Keratinocyte (primary cell): ENCODE measurements at regions not wholly inside any gene's neighbourhood (a gene's known extent, or its start where the extent isn't known, plus 50 kb on each side); places are given as distances from the start of the nearest gene placed in this dataset.

ENCODE experiments used
- DNase-seq: peaks from one replicate; pipeline ENCODE4 v3.0.0-alpha.2; 2011; ENCODE audit warnings: low read depth, missing footprints, low spot score
- FAIRE-seq: peaks from 2 replicates; lab custom pipeline; 2011; peaks lifted over from hg19 to GRCh38; lab: Jason Lieb, UNC
- H2AFZ ChIP-seq: 2 replicates; pipeline ENCODE4 v1.6.0; 2012; ENCODE audit warnings: low read length, control low read depth, inconsistent platforms; ENCODE audit not compliant: control insufficient read depth
- H3K27ac ChIP-seq: 2 replicates; pipeline ENCODE4 v1.5.1; 2011; ENCODE audit warnings: low read length; ENCODE audit not compliant: control insufficient read depth, insufficient read depth
- H3K27me3 ChIP-seq: 3 replicates; pipeline ENCODE4 v1.6.0; 2011; ENCODE audit warnings: low read length; ENCODE audit not compliant: control insufficient read depth, insufficient read depth; ENCODE audit errors: extremely low read depth
- H3K36me3 ChIP-seq, 2 experiments: 2 replicates in 1 of 2; 3 replicates in 1 of 2; pipeline ENCODE4 v1.5.1; 2011; ENCODE audit warnings: low read length in 2 of 2, mild to moderate bottlenecking in 1 of 2; ENCODE audit not compliant: control insufficient read depth in 2 of 2, insufficient read depth in 2 of 2; ENCODE audit errors: extremely low read depth in 1 of 2
- H3K4me1 ChIP-seq: 3 replicates; pipeline ENCODE4 v1.5.1; 2011; ENCODE audit warnings: low read length; ENCODE audit not compliant: control insufficient read depth, insufficient read depth; ENCODE audit errors: extremely low read depth
- H3K4me2 ChIP-seq: 3 replicates; pipeline ENCODE4 v1.6.0; 2011; ENCODE audit warnings: low read depth, low read length; ENCODE audit not compliant: control insufficient read depth, insufficient read depth; ENCODE audit errors: extremely low read depth
- H3K4me3 ChIP-seq, 3 experiments: fragments of 200-600 bp in 1 of 3; sonication (generic) in 1 of 3; 2 replicates in 2 of 3; 3 replicates in 1 of 3; pipeline ENCODE4 v1.5.1; 2011 to 2016; ENCODE audit warnings: low read length in 3 of 3, mild to moderate bottlenecking in 3 of 3, control low read depth in 2 of 3, inconsistent platforms in 1 of 3, low read depth in 1 of 3, mixed read lengths in 1 of 3, mixed run types in 1 of 3, moderate library complexity in 1 of 3; ENCODE audit not compliant: control insufficient read depth in 2 of 3, insufficient read depth in 2 of 3; ENCODE audit errors: extremely low read depth in 1 of 3
- H3K79me2 ChIP-seq: 2 replicates; pipeline ENCODE4 v1.6.0; 2012; ENCODE audit warnings: low read length; ENCODE audit not compliant: control insufficient read depth, insufficient read depth
- H3K9ac ChIP-seq: 3 replicates; pipeline ENCODE4 v1.6.0; 2011; ENCODE audit warnings: low read length; ENCODE audit not compliant: control insufficient read depth, insufficient read depth; ENCODE audit errors: extremely low read depth
- H3K9me1 ChIP-seq: 3 replicates; pipeline ENCODE4 v1.6.0; 2011; ENCODE audit warnings: low read length; ENCODE audit not compliant: control insufficient read depth, insufficient read depth; ENCODE audit errors: extremely low read depth
- H3K9me3 ChIP-seq: 2 replicates; pipeline ENCODE4 v1.5.1; 2012; ENCODE audit warnings: low read depth, low read length; ENCODE audit not compliant: control insufficient read depth
- H4K20me1 ChIP-seq: 3 replicates; pipeline ENCODE4 v1.6.0; 2011; ENCODE audit warnings: low read length; ENCODE audit not compliant: control insufficient read depth, insufficient read depth; ENCODE audit errors: extremely low read depth
- EZH2 ChIP-seq: IDR thresholded peaks from one replicate; pipeline ENCODE4 v1.6.1; 2012; ENCODE audit warnings: inconsistent platforms, mild to moderate bottlenecking, low read length, moderate library complexity
- dilution Hi-C: fragments of 300-500 bp; cut with MboI; formaldehyde crosslinking; loops from one replicate; pipeline ENCODE4 v1.7.0; 2020; ENCODE audit warnings: low sequenced_read_pairs; ENCODE audit not compliant: extremely low pct_ligation_motif_present
- TF ChIP-seq, protein P1 (sequence below), 3 experiments: IDR thresholded peaks in 1 of 3; conservative IDR thresholded peaks in 1 of 3; optimal IDR thresholded peaks in 1 of 3; 2 replicates in 2 of 3; 3 replicates in 1 of 3; pipeline versions ENCODE3 to v1.5.1; 2011; ENCODE audit warnings: low read length in 3 of 3, mild to moderate bottlenecking in 3 of 3, moderate library complexity in 2 of 3, control low read depth in 1 of 3, inconsistent platforms in 1 of 3; ENCODE audit not compliant: insufficient read depth in 2 of 3; ENCODE audit errors: extremely low read depth in 1 of 3

DNA sequence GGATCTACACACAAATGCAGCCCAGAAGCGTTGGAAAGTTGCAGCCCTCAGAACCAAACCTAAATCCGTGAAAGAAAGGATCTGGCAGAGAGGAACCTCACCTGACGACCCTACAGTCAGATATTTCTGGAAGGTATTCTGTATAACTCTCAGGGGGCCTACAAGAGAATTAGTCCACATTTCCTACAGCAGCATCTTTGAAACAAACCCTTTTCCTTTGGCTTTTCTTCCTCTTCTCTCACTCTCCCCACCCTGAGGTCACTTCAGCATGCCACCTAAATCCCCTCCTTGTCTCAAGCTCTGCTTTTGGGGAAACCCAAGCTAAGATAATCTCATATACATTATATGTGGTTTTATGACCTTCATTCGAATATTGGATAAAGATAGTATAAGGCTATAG is 719.0 kb upstream of the MIR17HG start:
- no peaks in the 10 kb centered on the region for H3K27me3 ChIP-seq
- FAIRE-seq (no peak), DNase-seq (no peak)
- no peaks in the 10 kb centered on the region for H3K9me3 ChIP-seq
- H3K9me1 ChIP-seq: no peaks in the 10 kb centered on the region
- TF ChIP-seq EZH2: no peak
- TF ChIP-seq, protein P1, sequence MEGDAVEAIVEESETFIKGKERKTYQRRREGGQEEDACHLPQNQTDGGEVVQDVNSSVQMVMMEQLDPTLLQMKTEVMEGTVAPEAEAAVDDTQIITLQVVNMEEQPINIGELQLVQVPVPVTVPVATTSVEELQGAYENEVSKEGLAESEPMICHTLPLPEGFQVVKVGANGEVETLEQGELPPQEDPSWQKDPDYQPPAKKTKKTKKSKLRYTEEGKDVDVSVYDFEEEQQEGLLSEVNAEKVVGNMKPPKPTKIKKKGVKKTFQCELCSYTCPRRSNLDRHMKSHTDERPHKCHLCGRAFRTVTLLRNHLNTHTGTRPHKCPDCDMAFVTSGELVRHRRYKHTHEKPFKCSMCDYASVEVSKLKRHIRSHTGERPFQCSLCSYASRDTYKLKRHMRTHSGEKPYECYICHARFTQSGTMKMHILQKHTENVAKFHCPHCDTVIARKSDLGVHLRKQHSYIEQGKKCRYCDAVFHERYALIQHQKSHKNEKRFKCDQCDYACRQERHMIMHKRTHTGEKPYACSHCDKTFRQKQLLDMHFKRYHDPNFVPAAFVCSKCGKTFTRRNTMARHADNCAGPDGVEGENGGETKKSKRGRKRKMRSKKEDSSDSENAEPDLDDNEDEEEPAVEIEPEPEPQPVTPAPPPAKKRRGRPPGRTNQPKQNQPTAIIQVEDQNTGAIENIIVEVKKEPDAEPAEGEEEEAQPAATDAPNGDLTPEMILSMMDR (optimal IDR thresholded peaks at IDR 0.05 in 1 of 3, IDR thresholded peaks at IDR 0.05 in 1 of 3, conservative IDR thresholded peaks at IDR 0.05 in 1 of 3; ENCODE audit: extremely low read depth in 1 of 3, insufficient read depth in 2 of 3, low read length in 3 of 3): no peak
- H3K36me3 ChIP-seq: no peaks in the 10 kb centered on the region
- H3K4me3 ChIP-seq: no peak overlapping the region
- H3K9ac ChIP-seq: no peak overlapping the region
- no peaks in the 10 kb centered on the region for H3K79me2 ChIP-seq
- no peak overlapping the region for H3K4me2 ChIP-seq
- H3K4me1 ChIP-seq: peaks cover 2% of the 10 kb centered on the region
- H4K20me1 ChIP-seq: no peaks in the 10 kb centered on the region
- dilution Hi-C loops: no loop called here
- no peak overlapping the region for H3K27ac ChIP-seq
- no peak overlapping the region for H2AFZ ChIP-seq

DNA sequence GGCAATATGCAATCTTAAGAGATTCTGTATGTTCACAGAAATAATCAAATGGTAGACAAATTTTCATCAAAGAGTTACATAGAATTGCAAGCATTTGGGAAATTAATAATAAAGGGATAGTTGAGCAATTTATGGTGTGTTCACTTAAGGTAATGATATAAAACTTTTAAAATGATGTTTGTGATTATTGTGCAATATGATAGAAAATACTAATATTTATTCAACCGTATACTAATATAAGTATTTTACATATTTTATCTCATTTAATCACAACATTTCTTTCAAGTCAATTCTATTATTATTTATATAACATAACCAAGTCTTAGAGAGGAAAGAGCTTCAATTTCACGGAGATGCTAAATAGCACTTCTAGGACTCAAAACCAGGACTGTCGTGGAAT is 716.8 kb upstream of the MIR17HG start:
- DNase-seq: no peak
- no peak overlapping the region for H3K4me2 ChIP-seq

More for the DNA sequence above, 716.8 kb upstream of the MIR17HG start:
- Histone ChIP-seq H3K4me1 (peaks cover under 1% of the 10 kb centered on the region), H3K4me3 (no peak overlapping the region), H3K9ac (no peak overlapping the region), H4K20me1 (no peaks in the 10 kb centered on the region), H3K79me2 (no peaks in the 10 kb centered on the region), H3K9me3 (no peaks in the 10 kb centered on the region), H3K36me3 (no peaks in the 10 kb centered on the region), H2AFZ (no peak overlapping the region), H3K27ac (no peak overlapping the region), H3K27me3 (no peaks in the 10 kb centered on the region), H3K9me1 (no peaks in the 10 kb centered on the region)
- TF ChIP-seq, protein P1 (optimal IDR thresholded peaks at IDR 0.05 in 1 of 3, IDR thresholded peaks at IDR 0.05 in 1 of 3, conservative IDR thresholded peaks at IDR 0.05 in 1 of 3; ENCODE audit: extremely low read depth in 1 of 3, insufficient read depth in 2 of 3, low read length in 3 of 3): no peak
- TF ChIP-seq EZH2: no peak
- dilution Hi-C loops: no loop called here
- FAIRE-seq: no peak
